Eye (tissue), 1 donor: ENCODE measurements at regions not wholly inside any gene's neighbourhood (a gene's known extent, or its start where the extent isn't known, plus 50 kb on each side); places are given as distances from the start of the nearest gene placed in this dataset.
"Not testable (repeated sequence)": the region's sequence is repeated elsewhere in the genome, so short reads cannot be mapped to it uniquely, and the experiment has no call there.

Source experiments
- DNase-seq: peaks from one replicate; pipeline ENCODE4 v3.0.0-alpha.2; 2015

GRCh38 chr5:40276426-40277102 is 403.2 kb upstream of the PTGER4 start:
- DNase-seq, result no peak

GRCh38 chr5:40274568-40274967 is 405.1 kb upstream of the PTGER4 start:
- DNase-seq, result no peak

- no peak for DNase-seq
Measured at GRCh38 chr5:40273936-40274335, 405.8 kb upstream of the PTGER4 start.

- no peak for DNase-seq
Measured at GRCh38 chr5:40271476-40271875, 408.2 kb upstream of the PTGER4 start.

GRCh38 chr5:40270274-40270845 is 409.4 kb upstream of the PTGER4 start:
- DNase-seq, result no peak

GRCh38 chr5:40268088-40268487 is 411.6 kb upstream of the PTGER4 start:
- no peak for DNase-seq

- DNase-seq, result no peak
Measured at GRCh38 chr5:40266952-40267351, 412.8 kb upstream of the PTGER4 start.

- no peak for DNase-seq
Measured at GRCh38 chr5:40261984-40262383, 417.7 kb upstream of the PTGER4 start.

GRCh38 chr5:40260361-40260760 is 419.4 kb upstream of the PTGER4 start:
- peak; percentile 20 for DNase-seq

- DNase-seq, result no peak
Measured at GRCh38 chr5:40258222-40258621, 421.5 kb upstream of the PTGER4 start.

GRCh38 chr5:40240671-40241070 is 439.0 kb upstream of the PTGER4 start:
- DNase-seq, result no peak

- no peak for DNase-seq
Measured at GRCh38 chr5:40240111-40240510, 439.6 kb upstream of the PTGER4 start.

GRCh38 chr5:40238066-40238745 is 441.5 kb upstream of the PTGER4 start:
- DNase-seq, result no peak

GRCh38 chr5:40235471-40236400 is 444.0 kb upstream of the PTGER4 start:
- no peak for DNase-seq

GRCh38 chr5:40233268-40233667 is 446.4 kb upstream of the PTGER4 start:
- DNase-seq, result no peak

GRCh38 chr5:40227931-40228330 is 451.8 kb upstream of the PTGER4 start:
- peak; percentile 39 for DNase-seq

GRCh38 chr5:40227366-40227765 is 452.3 kb upstream of the PTGER4 start:
- no peak for DNase-seq

GRCh38 chr5:40226906-40227305 is 452.8 kb upstream of the PTGER4 start:
- no peak for DNase-seq

- not testable (repeated sequence) for DNase-seq
Measured at GRCh38 chr5:40225147-40225546, 454.6 kb upstream of the PTGER4 start.

GRCh38 chr5:40224421-40224820 is 455.3 kb upstream of the PTGER4 start:
- no peak for DNase-seq

- no peak for DNase-seq
Measured at GRCh38 chr5:40223884-40224402, 455.8 kb upstream of the PTGER4 start.

- DNase-seq, result no peak
Measured at GRCh38 chr5:40221796-40222195, 457.9 kb upstream of the PTGER4 start.

GRCh38 chr5:40221255-40221654 is 458.5 kb upstream of the PTGER4 start:
- DNase-seq, result no peak
